GM20431 (cell line): ENCODE measurements at regions not wholly inside any gene's neighbourhood (a gene's known extent, or its start where the extent isn't known, plus 50 kb on each side); places are given as distances from the start of the nearest gene placed in this dataset.

ENCODE experiments used
- in situ Hi-C: fragments of 300-500 bp; cut with MseI, MboI; formaldehyde crosslinking; loops from one replicate; pipeline ENCODE4 v1.15.0; 2020; ENCODE audit warnings: low sequenced_read_pairs; ENCODE audit not compliant: unreplicated experiment

GRCh38 chr17:36727052-36727451 lies 125.7 kb downstream of the MRM1 start:
- in situ Hi-C loops: no loop called here

GRCh38 chr17:36727577-36727976 lies 126.2 kb downstream of the MRM1 start:
- in situ Hi-C loops: no loop called here

GRCh38 chr17:36728030-36728991 lies 126.9 kb downstream of the MRM1 start:
- in situ Hi-C loops: no loop called here

DNA sequence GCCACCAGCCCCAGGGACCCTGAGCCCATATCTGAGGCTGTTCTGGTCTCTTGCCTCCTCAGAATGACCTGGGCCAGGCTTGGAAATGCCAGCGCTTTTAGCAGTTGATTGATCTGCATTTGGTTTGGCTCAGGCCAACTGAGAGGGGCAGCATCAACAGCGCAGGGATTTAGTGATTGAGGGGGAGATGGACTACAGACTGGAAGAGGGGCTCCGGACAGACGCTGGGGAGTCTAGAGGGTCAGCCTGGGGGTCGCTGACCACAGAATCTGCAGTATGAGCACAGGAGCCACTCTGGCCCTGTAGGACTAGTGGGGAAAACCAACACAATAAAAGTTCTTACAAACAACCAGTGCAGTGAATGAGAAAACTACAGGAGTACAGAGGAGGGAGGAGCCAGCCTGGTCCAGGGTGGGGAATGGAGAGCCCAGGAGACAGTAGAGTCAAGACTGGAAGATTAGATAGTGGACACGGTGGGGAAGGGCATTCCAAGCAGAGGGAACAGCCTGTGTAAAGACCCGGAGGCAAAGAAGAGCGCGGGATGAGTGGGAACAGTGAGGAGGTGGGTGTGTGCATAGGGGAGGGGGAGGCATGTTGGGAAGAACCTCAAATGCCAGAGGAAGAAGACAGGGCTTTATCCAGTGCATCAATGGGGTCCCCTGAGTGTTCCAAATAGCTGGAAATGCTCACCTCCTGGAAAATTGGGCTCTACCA lies 128.9 kb downstream of the MRM1 start:
- in situ Hi-C loops: no loop called here

- in situ Hi-C loops: no loop called here
Measured at GRCh38 chr17:36730857-36731490, 129.6 kb downstream of the MRM1 start.

DNA sequence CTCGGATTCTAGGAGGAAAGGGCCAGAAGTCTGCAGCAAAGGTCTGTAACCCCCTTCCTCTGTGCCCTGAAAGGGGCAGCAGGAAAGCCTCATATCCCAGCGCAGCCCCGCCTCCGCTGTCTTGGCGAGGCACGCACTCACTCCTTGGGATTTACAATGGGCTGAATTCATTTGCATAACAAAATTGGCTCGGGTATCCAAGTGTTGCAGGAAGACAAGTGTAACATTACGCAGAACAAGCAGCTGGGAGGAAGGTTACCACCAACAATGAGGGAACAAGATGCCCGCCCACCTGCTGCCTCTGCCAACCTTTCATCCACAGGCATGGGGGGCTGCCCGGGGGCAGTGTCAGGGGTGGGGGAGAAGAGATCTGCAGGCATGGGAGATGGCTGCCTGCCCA lies 130.4 kb downstream of the MRM1 start:
- in situ Hi-C loops: no loop called here

GRCh38 chr17:36732351-36732750 lies 131.0 kb downstream of the MRM1 start:
- in situ Hi-C loops: no loop called here

DNA sequence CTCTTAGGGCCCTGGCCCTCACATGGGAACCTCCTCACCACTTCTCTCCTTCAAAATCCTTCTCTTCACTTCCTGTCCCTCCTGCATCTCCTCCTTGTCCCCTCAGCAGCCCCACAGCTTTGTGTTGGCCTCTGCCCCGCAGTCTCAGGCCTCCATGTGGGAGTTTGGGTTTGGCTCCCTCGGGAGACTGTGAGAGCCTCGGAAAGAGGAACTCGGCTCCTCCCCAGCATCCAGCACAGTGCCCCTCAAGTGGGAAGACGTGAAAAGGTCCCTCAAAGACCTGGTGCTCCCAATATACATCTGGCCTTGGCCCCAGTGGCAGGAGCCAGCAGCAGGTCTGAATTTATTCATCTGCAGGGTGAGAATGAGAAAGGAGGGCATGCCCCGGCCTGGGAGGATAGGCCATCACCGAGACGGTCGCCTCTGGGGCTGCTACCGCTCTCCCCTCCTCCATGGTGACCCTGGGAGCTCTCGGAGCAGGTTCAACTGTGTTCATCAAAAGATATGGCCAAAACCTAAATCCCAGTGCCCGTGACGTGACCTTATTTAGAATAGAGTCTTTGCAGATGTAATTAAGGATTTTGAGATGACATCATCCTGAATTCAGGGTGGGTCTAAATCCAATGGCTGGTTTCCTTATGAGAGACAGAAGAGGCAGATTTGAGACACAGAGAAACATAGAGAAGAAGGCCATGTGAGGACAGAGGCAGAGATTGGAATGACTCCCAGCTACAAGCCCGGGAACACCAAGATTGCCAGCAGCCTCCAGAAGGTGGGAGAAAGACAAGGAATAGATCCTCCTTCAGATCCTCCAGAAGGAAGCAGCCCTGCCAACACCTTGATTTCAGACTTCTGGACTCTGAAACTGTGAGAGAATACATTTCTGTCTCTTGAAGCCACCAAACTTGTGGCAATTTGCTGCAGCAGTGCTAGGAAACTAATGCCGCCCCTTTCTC lies 135.1 kb downstream of the MRM1 start:
- in situ Hi-C loops: no loop called here

DNA sequence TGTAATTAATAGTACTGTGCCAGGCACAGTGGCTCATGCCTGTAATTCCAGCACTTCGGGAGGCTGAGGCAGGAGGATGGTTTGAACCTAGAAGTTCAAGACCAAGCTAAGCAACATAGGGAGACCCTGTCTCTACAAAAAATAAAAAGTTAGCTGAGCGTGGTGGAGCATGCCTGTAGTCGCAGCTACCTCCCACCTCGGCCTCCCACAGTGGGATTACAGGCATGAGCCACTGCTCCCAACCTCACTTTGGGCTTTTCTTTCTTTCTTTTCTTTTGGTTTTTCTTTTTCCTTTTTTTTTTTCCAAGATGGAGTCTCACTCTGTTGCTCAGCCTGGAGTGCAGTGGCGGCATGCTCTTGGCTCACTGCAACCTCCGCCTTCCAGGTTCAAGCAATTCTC lies 137.8 kb downstream of the MRM1 start:
- in situ Hi-C loops: no loop called here

DNA sequence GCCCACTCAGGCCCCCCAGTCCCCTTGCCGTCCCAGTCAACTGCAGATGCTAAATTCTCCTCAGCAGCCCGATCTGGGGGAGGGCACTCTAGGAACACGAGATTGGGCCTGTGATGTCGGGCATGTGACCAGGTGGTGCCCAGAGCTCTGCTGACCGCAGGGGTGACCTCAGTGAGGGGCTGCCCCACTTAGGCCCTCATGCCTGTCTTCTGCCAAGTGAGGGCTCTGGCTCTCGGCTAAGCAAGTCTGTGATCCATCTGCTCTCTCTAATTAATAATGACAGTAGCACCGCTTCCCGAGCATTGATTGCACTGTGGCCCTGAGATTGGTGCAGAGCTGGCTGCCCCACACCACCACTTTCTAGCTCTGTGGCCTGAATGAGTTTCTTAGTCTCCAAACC lies 138.8 kb downstream of the MRM1 start:
- in situ Hi-C loops: no loop called here

GRCh38 chr17:36741019-36741902 lies 139.9 kb downstream of the MRM1 start:
- in situ Hi-C loops: no loop called here

DNA sequence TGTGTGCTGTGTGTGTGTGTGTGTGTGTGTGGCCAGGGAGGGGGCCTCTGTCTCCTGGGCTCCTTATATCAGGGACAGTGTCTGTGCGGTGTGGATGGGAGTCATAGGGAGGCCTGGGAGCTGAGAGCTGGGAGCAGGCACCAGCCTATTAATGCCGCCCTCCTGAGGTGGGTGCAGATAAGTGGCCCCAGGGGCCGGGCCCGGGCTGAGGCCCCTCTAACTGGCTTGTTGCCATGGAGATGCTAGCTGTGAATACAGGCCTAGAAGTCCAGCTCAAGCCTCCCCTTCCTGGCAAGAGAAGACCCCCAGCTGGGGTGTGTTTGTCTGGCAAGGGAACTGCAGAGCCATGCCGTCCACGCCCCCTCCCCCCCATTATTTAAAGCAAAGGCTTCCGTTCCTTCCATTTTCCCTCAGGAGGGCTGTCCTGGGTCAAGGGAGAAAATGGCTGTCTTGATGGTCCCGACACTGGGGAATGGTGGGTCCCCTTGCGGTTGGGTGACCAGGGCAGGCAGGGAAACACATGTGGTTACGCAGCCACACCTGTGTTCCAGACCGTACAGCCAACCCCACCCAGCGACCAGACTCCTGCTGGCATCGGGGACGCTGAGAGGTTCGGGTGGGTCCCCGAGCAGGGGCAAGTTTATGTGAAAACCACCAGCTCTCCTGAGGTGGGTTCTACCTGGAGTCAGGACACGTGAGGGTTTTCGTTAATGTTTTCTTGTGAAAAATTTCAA lies 141.1 kb downstream of the MRM1 start:
- in situ Hi-C loops: no loop called here

DNA sequence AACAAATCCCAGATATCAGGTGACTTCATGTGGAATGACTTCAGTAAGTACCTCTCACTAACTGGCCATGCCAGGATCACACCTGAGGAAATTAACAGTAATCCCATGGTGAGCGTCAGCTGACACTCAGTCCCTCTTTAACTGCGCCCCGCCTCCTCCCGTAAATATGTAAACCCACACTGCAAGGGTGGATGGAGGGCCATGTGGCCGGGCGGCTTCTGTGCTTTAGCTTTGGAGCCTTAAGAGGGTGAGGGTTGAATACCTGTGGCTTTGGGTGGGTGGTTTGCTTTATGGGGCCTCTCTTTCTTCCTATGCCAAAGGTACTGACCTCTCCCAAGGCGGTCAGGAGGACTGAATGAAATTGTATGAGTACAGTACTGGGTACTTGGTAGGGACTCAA lies 141.7 kb downstream of the MRM1 start:
- in situ Hi-C loops: no loop called here

GRCh38 chr17:36746381-36747053 lies 145.1 kb downstream of the MRM1 start:
- in situ Hi-C loops: no loop called here

DNA sequence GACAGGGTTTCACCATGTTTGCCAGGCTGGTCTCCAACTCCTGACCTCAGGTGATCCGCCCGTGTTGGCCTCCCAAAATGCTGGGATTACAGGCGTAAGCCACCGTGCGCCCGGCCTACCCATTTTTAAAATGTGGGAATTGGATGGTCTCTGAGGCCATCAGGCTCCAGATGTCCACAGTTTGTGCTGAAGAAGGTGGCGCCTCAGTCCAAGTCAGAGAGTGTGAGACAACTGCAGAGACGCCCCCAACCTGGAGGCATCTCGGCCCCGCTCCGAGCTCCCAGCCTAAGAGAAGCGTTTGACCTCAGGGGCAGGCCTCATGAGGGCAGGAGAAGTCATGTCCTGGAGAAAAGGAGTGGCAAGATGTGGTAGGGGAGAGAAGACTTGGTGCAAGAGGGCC lies 146.5 kb downstream of the MRM1 start:
- in situ Hi-C loops: no loop called here

DNA sequence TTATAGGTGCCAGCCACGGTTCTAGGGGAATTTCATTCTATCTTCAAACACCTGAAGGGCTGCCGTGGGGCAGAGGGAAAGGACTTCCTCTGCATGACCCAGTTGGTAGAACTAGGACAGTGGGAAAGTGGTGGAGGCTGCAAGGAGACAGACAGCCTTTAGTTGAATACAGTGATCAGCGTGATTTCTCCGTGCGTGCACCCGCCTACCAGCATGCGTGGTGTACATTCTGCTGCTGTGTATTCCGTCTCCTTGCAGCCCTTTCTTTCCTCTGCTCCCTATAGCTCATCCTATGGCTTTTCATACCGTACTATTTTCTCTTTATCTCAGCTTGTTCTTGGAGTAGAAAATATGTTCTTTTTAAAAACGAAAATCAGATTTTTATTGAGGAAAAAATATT lies 146.9 kb downstream of the MRM1 start:
- in situ Hi-C loops: no loop called here

GRCh38 chr17:36749493-36749892 lies 148.1 kb downstream of the MRM1 start:
- in situ Hi-C loops: no loop called here
